HCT116 (cell line): ENCODE measurements at regions not wholly inside any gene's neighbourhood (a gene's known extent, or its start where the extent isn't known, plus 50 kb on each side); places are given as distances from the start of the nearest gene placed in this dataset.

Source experiments
- ATAC-seq: fragments of 200-7000 bp; cut with Tn5 transposase; 2 replicates; pipeline ENCODE4 v1.9.1; 2020; ENCODE audit warnings: mild to moderate bottlenecking, moderate library complexity
- BruUV-seq: library from RNA; stranded (reverse); fragments of 400-500 nt; replicated peaks from 2 replicates; lab custom pipeline; 2021; lab: Mats Ljungman, UMichigan
- CTCF ChIA-PET: fragments of 300-600 bp; sonication (Branson Sonifier 250); formaldehyde crosslinking; loops from one replicate; lab custom pipeline; 2021; ENCODE audit warnings: antibody characterized with exemption; lab: Charles Lee
- POLR2A ChIA-PET: fragments of 300-600, 350-600 bp; sonication (Branson Sonifier 250); formaldehyde crosslinking; loops from one replicate; lab custom pipeline; 2021; ENCODE audit warnings: antibody characterized with exemption; lab: Charles Lee
- RAD21 ChIA-PET, 2 experiments: fragments of 300-600 bp; sonication (Branson Sonifier 250); formaldehyde crosslinking; loops; one replicate each; lab custom pipeline; 2023; ENCODE audit warnings: low total read pairs in 2 of 2; ENCODE audit not compliant: uncharacterized antibody in 2 of 2, unreplicated experiment in 2 of 2, low non-redundant PET in 1 of 2; lab: Charles Lee
- DNase-seq: peaks from one replicate; pipeline ENCODE4 v3.0.0-alpha.2; 2010; ENCODE audit warnings: low read depth, low spot score
- H2AFZ ChIP-seq: fragments of 200-600 bp; shearing (Covaris generic), sonication (generic); 2 replicates; pipeline ENCODE4 v1.6.1; 2017; ENCODE audit warnings: low read depth, mixed run types, mixed read lengths, antibody characterized with exemption, low read length; ENCODE audit not compliant: poor library complexity, severe bottlenecking
- H3K27ac ChIP-seq: 2 replicates; pipeline ENCODE4 v1.5.1; 2012; ENCODE audit warnings: low read depth, low read length
- H3K27me3 ChIP-seq: fragments of 200-600 bp; sonication (generic); 2 replicates; pipeline ENCODE4 v1.6.1; 2016; ENCODE audit warnings: mixed run types, low read length, mixed read lengths; ENCODE audit not compliant: insufficient read depth
- H3K36me3 ChIP-seq, 2 experiments: fragments of 200-500 bp in 1 of 2; fragments of 200-600 bp in 1 of 2; sonication (Bioruptor generic) in 1 of 2; sonication (generic) in 1 of 2; 2 replicates each; pipeline versions ENCODE4 v1.5.1 to v1.6.1; 2014 to 2016; ENCODE audit warnings: low read length in 2 of 2, inconsistent platforms in 1 of 2, mixed read lengths in 1 of 2, mixed run types in 1 of 2; ENCODE audit not compliant: insufficient read depth in 2 of 2, control insufficient read depth in 1 of 2
- H3K4me1 ChIP-seq, 2 experiments: fragments of 200-600 bp in 1 of 2; sonication (generic) in 1 of 2; 2 replicates each; pipeline versions ENCODE4 v1.5.1 to v1.6.1; 2012 to 2017; ENCODE audit warnings: low read length in 2 of 2, inconsistent platforms in 1 of 2, mild to moderate bottlenecking in 1 of 2, mixed read lengths in 1 of 2, mixed run types in 1 of 2, moderate library complexity in 1 of 2; ENCODE audit not compliant: insufficient read depth in 2 of 2, control insufficient read depth in 1 of 2
- H3K4me2 ChIP-seq: fragments of 200-600 bp; sonication (generic); 2 replicates; pipeline ENCODE4 v1.6.1; 2017; ENCODE audit warnings: mixed run types, low read length, mixed read lengths
- H3K4me3 ChIP-seq, 2 experiments: fragments of 200-600 bp in 1 of 2; sonication (generic) in 1 of 2; replicated peaks in 1 of 2; 2 replicates each; pipeline ENCODE4 v1.5.1; 2011 to 2016; ENCODE audit warnings: low read length in 2 of 2, control low read depth in 1 of 2, low read depth in 1 of 2, mild to moderate bottlenecking in 1 of 2, mixed read lengths in 1 of 2, mixed run types in 1 of 2
- H3K79me2 ChIP-seq: fragments of 200-600 bp; sonication (generic); 2 replicates; pipeline ENCODE4 v1.6.1; 2017; ENCODE audit warnings: mild to moderate bottlenecking, mixed run types, low read length, moderate library complexity, mixed read lengths; ENCODE audit not compliant: insufficient read depth
- H3K9ac ChIP-seq: fragments of 200-600 bp; sonication (generic); 2 replicates; pipeline ENCODE4 v1.6.1; 2016; ENCODE audit warnings: low read length, mixed read lengths
- H3K9me2 ChIP-seq: fragments of 200-600 bp; sonication (generic), shearing (Covaris generic); 2 replicates; pipeline ENCODE4 v1.6.1; 2017; ENCODE audit warnings: mixed run types, mild to moderate bottlenecking, moderate library complexity; ENCODE audit not compliant: insufficient read depth
- H3K9me3 ChIP-seq, 2 experiments: fragments of 200-500 bp in 1 of 2; fragments of 200-600 bp in 1 of 2; sonication (Bioruptor generic) in 1 of 2; sonication (generic) in 1 of 2; 2 replicates each; pipeline ENCODE4 v1.6.1; 2014 to 2017; ENCODE audit warnings: low read length in 2 of 2, mixed read lengths in 2 of 2, inconsistent platforms in 1 of 2, low read depth in 1 of 2, mild to moderate bottlenecking in 1 of 2, mixed run types in 1 of 2, moderate library complexity in 1 of 2; ENCODE audit not compliant: control insufficient read depth in 1 of 2, insufficient read depth in 1 of 2
- H4K20me1 ChIP-seq: fragments of 200-600 bp; sonication (generic), shearing (Covaris generic); 2 replicates; pipeline ENCODE4 v1.6.1; 2017; ENCODE audit warnings: mixed run types, mild to moderate bottlenecking, moderate library complexity; ENCODE audit not compliant: insufficient read depth
- CEBPB ChIP-seq: IDR thresholded peaks from 2 replicates; pipeline ENCODE4 v1.6.1; 2012; ENCODE audit warnings: low read depth
- CTCF ChIP-seq, 3 experiments: fragments of 200-600 bp in 1 of 3; sonication (generic) in 1 of 3; IDR thresholded peaks in 2 of 3; conservative IDR thresholded peaks in 1 of 3; 2 replicates each; pipeline ENCODE4 v1.5.1; 2012 to 2017; ENCODE audit warnings: low read depth in 2 of 3, low read length in 2 of 3, antibody characterized with exemption in 1 of 3, borderline replicate concordance in 1 of 3, control low read depth in 1 of 3, mild to moderate bottlenecking in 1 of 3, mixed read lengths in 1 of 3, mixed run types in 1 of 3, moderate library complexity in 1 of 3; ENCODE audit not compliant: insufficient read depth in 1 of 3
- EZH2phosphoT487 ChIP-seq: fragments of 200-600 bp; IDR thresholded peaks from 2 replicates; pipeline ENCODE4 v1.6.1; 2018; ENCODE audit warnings: antibody characterized with exemption, borderline replicate concordance
- POLR2A ChIP-seq: IDR thresholded peaks from 2 replicates; pipeline ENCODE4 v1.7.0; 2011; ENCODE audit warnings: borderline replicate concordance; ENCODE audit not compliant: insufficient read depth, insufficient read length; ENCODE audit errors: extremely low read depth
- ZBTB33 ChIP-seq: IDR thresholded peaks from 2 replicates; pipeline ENCODE4 v1.6.1; 2011; ENCODE audit warnings: mild to moderate bottlenecking, low read length, moderate library complexity; ENCODE audit not compliant: insufficient replicate concordance; ENCODE audit errors: extremely low read depth
- intact Hi-C: fragments of 100-400 bp; cut with micrococcal nuclease; formaldehyde crosslinking; loops from 2 replicates; pipeline ENCODE4 v1.10.0; 2022

GRCh38 chr9:105046907-105047741 lies 119.2 kb upstream of the ABCA1 start:
- no peak overlapping the region for H3K27ac ChIP-seq
- no peak overlapping the region for H2AFZ ChIP-seq
- no peak overlapping the region for H3K4me3 ChIP-seq
- no peaks in the 10 kb centered on the region for H3K79me2 ChIP-seq
- ChIA-PET CTCF (no interaction called here), POLR2A (no interaction called here), RAD21 (no interaction called here)
- H3K4me2 ChIP-seq = no peak overlapping the region
- no peaks in the 10 kb centered on the region for H3K36me3 ChIP-seq
- H3K4me1 ChIP-seq = no peaks in the 10 kb centered on the region
- H3K9ac ChIP-seq = no peak overlapping the region
- BruUV-seq = no TSS peak
- TF ChIP-seq EZH2phosphoT487 (no peak), ZBTB33 (no peak), CTCF (IDR thresholded peaks at IDR 0.05 in 2 of 3, conservative IDR thresholded peaks at IDR 0.05 in 1 of 3; ENCODE audit: borderline replicate concordance in 1 of 3, insufficient read depth in 1 of 3, low read depth in 2 of 3, low read length in 2 of 3) (0 out of 6 replicates have a peak, but pooled peaks of 1 of the 3 experiments have one; percentile 20), CEBPB (no peak), POLR2A (no peak)
- DNase-seq = no peak
- no peak for ATAC-seq
- no peaks in the 10 kb centered on the region for H4K20me1 ChIP-seq
- no peaks in the 10 kb centered on the region for H3K27me3 ChIP-seq
- intact Hi-C loops = no loop called here
- H3K9me3 ChIP-seq = no peaks in the 10 kb centered on the region
- H3K9me2 ChIP-seq = no peaks in the 10 kb centered on the region
